GM12865 (cell line): ENCODE measurements at regions not wholly inside any gene's neighbourhood (a gene's known extent, or its start where the extent isn't known, plus 50 kb on each side); places are given as distances from the start of the nearest gene placed in this dataset.

Experiments
- DNase-seq: peaks from one replicate; pipeline ENCODE4 v3.0.0; 2010; ENCODE audit warnings: low read depth
- H3K4me3 ChIP-seq: 2 replicates; pipeline ENCODE4 v1.5.1; 2011; ENCODE audit warnings: mild to moderate bottlenecking, low read depth, low read length, control low read depth
- CTCF ChIP-seq: IDR thresholded peaks from 2 replicates; pipeline ENCODE4 v1.5.1; 2011; ENCODE audit warnings: low read length, control low read depth, low read depth, inconsistent platforms; ENCODE audit not compliant: insufficient read depth; ENCODE audit errors: missing control alignments

- no peak for DNase-seq
- no peak overlapping the region for H3K4me3 ChIP-seq
- no peak for TF ChIP-seq CTCF
These were observed 337.0 kb downstream of the RAD51AP2 start for GRCh38 chr2:17181051-17181752.

DNA sequence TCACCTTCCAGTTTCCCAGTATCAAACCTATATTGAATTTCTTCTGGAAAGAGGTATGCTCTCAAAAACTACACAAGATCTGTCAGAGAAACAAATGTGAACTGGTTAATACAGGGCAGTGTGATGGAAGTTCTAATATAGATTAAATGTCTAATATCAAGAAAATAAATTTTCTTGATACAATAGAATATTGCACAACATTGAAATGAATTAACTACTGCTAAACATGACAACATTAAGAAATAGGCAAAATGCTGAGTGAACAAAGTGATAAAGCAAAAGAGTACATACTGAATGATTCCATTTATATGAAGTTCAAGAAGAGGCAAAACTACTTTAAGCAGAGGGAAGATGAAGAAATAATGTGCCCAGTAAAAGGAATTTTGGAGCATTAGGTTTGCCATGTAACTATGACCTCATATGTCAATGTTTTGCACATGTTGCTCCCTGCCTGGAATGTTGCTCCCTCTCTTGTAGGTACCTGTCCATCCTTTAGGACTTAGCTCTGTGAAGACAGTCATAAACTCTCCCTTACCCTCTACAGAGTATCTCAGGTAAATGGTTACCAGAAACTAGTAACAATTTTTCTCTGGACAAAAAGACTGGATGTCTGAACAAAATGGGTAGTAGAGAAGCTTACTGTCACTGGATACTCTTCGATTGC lies 339.0 kb downstream of the RAD51AP2 start:
- no peak overlapping the region for H3K4me3 ChIP-seq
- no peak for DNase-seq
- TF ChIP-seq CTCF = no peak

DNA sequence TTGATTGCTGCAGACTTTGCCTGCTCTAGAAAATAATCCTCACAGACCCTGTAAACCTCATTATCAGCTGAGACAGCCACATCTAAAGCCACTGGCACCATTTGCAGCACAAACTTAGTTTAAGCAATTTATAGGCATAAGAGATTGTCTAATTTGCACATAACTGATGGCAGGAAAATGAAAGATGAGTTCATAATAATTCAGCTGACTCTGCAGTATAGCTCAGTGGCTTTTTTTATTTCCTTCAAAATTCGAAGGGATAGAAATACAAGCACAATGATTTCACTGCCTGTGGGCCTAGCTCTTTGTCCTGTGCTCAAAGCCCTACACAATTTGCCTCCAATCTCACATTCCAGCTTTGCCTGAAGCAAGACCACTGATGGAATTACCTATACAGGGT lies 341.2 kb downstream of the RAD51AP2 start:
- no peak overlapping the region for H3K4me3 ChIP-seq
- no peak for TF ChIP-seq CTCF
- DNase-seq = no peak

GRCh38 chr2:17171446-17172049 lies 346.7 kb downstream of the RAD51AP2 start:
- H3K4me3 ChIP-seq = no peak overlapping the region
- peak; percentile 42 for TF ChIP-seq CTCF
- DNase-seq = peak; percentile 26

GRCh38 chr2:17166506-17166905 lies 351.7 kb downstream of the RAD51AP2 start:
- no peak for DNase-seq
- no peak overlapping the region for H3K4me3 ChIP-seq
- no peak for TF ChIP-seq CTCF

DNA sequence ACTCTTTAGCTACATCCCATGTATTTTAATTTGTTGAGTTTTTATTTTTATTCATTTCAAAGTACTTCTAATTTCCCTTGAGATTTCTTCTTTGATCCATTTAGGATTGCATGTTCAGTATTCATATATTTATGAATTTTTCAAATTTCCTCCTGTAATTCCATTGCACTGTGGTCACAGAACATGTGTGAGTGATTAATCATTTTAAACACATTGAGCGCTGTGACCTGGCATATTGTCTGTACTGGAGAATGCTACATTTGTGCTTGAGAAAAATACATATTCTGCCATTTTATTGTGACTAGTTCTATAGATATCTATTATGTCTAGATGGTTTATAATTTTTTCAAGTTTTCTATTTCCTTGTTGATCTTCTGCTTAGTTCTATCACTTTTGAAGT lies 353.7 kb downstream of the RAD51AP2 start:
- no peak for TF ChIP-seq CTCF
- H3K4me3 ChIP-seq = no peak overlapping the region
- DNase-seq = no peak
